Endothelial cell of umbilical vein (primary cell): ENCODE measurements at regions not wholly inside any gene's neighbourhood (a gene's known extent, or its start where the extent isn't known, plus 50 kb on each side); places are given as distances from the start of the nearest gene placed in this dataset.

Experiments
- BruUV-seq: library from RNA; stranded (reverse); fragments of 400-500 nt; replicated peaks from 2 replicates; lab custom pipeline; 2021; lab: Mats Ljungman, UMichigan
- CTCF ChIA-PET: fragments of 300-600, 350-600 bp; sonication (Branson Sonifier 250); formaldehyde crosslinking; loops from one replicate; lab custom pipeline; 2021; ENCODE audit warnings: antibody characterized with exemption, inconsistent platforms; lab: Charles Lee
- POLR2A ChIA-PET: fragments of 300-600, 350-600 bp; sonication (Branson Sonifier 250); formaldehyde crosslinking; loops from one replicate; lab custom pipeline; 2021; ENCODE audit warnings: antibody characterized with exemption, inconsistent platforms; lab: Charles Lee
- DNase-seq: peaks from one replicate; pipeline ENCODE4 v3.0.0-alpha.2; 2011; ENCODE audit warnings: low read depth, low spot score
- FAIRE-seq: peaks from 2 replicates; lab custom pipeline; 2011; peaks lifted over from hg19 to GRCh38; lab: Jason Lieb, UNC
- H2AFZ ChIP-seq: 2 replicates; pipeline ENCODE4 v1.6.0; 2012; ENCODE audit warnings: low read depth, low read length, control low read depth, inconsistent platforms
- H3K27ac ChIP-seq: 2 replicates; pipeline ENCODE4 v1.5.1; 2011; ENCODE audit warnings: low read depth, mild to moderate bottlenecking, control low read depth, low read length, moderate library complexity; ENCODE audit not compliant: insufficient read depth
- H3K27me3 ChIP-seq, 2 experiments: 2 replicates each; pipeline versions ENCODE4 v1.6.0 to v1.6.1; 2011; ENCODE audit warnings: low read length in 2 of 2, mixed read lengths in 1 of 2; ENCODE audit not compliant: control insufficient read depth in 2 of 2, insufficient read depth in 2 of 2
- H3K36me3 ChIP-seq, 2 experiments: 2 replicates in 1 of 2; 3 replicates in 1 of 2; pipeline ENCODE4 v1.5.1; 2011; ENCODE audit warnings: low read length in 2 of 2, mild to moderate bottlenecking in 1 of 2, moderate library complexity in 1 of 2; ENCODE audit not compliant: control insufficient read depth in 2 of 2, insufficient read depth in 2 of 2; ENCODE audit errors: extremely low read depth in 1 of 2
- H3K4me1 ChIP-seq: 3 replicates; pipeline ENCODE4 v1.5.1; 2011; ENCODE audit warnings: mild to moderate bottlenecking, low read length; ENCODE audit not compliant: control insufficient read depth, insufficient read depth; ENCODE audit errors: extremely low read depth
- H3K4me2 ChIP-seq: 2 replicates; pipeline ENCODE4 v1.6.1; 2011; ENCODE audit warnings: low read length, control low read depth, mixed read lengths; ENCODE audit not compliant: insufficient read depth
- H3K4me3 ChIP-seq, 3 experiments: fragments of 200-600 bp in 1 of 3; sonication (generic), shearing (Covaris generic) in 1 of 3; replicated peaks in 1 of 3; 2 replicates each; pipeline ENCODE4 v1.5.1; 2011 to 2016; ENCODE audit warnings: control low read depth in 3 of 3, low read length in 3 of 3, mild to moderate bottlenecking in 2 of 3, inconsistent platforms in 1 of 3, low read depth in 1 of 3, moderate library complexity in 1 of 3; ENCODE audit not compliant: insufficient read depth in 1 of 3
- H3K79me2 ChIP-seq: 2 replicates; pipeline ENCODE4 v1.6.0; 2012; ENCODE audit warnings: low read length, inconsistent platforms; ENCODE audit not compliant: control insufficient read depth, insufficient read depth
- H3K9ac ChIP-seq: replicated peaks from 2 replicates; pipeline ENCODE3; 2011; ENCODE audit warnings: low read length, control low read depth; ENCODE audit not compliant: insufficient read depth; ENCODE audit errors: extremely low read depth
- H3K9me1 ChIP-seq: replicated peaks from 3 replicates; pipeline ENCODE4 v1.6.0; 2011; ENCODE audit warnings: mild to moderate bottlenecking, low read length; ENCODE audit not compliant: control insufficient read depth, insufficient read depth; ENCODE audit errors: extremely low read depth
- H3K9me3 ChIP-seq: replicated peaks from 2 replicates; pipeline ENCODE4 v1.5.1; 2012; ENCODE audit warnings: low read length, inconsistent platforms; ENCODE audit not compliant: control insufficient read depth, insufficient read depth
- H4K20me1 ChIP-seq: replicated peaks from 2 replicates; pipeline ENCODE3; 2011; ENCODE audit warnings: mild to moderate bottlenecking, low read length; ENCODE audit not compliant: control insufficient read depth, insufficient read depth; ENCODE audit errors: extremely low read depth
- EZH2 ChIP-seq: IDR thresholded peaks from 2 replicates; pipeline ENCODE4 v1.6.1; 2012; ENCODE audit warnings: borderline replicate concordance, low read depth, mild to moderate bottlenecking, moderate library complexity, low read length, inconsistent platforms; ENCODE audit not compliant: severe bottlenecking
- FOS ChIP-seq: IDR thresholded peaks from 2 replicates; pipeline ENCODE4 v1.6.1; 2011; ENCODE audit warnings: mild to moderate bottlenecking, low read length, moderate library complexity, borderline replicate concordance; ENCODE audit not compliant: insufficient read depth
- GATA2 ChIP-seq: IDR thresholded peaks from 2 replicates; pipeline ENCODE4 v1.7.0; 2011; ENCODE audit warnings: low read depth, mild to moderate bottlenecking, moderate library complexity, mixed read lengths, low read length; ENCODE audit not compliant: insufficient read length, insufficient read depth
- JUN ChIP-seq: IDR thresholded peaks from 2 replicates; pipeline ENCODE4 v1.6.1; 2011; ENCODE audit warnings: borderline replicate concordance, low read depth; ENCODE audit not compliant: insufficient read length, insufficient read depth
- MYC ChIP-seq: IDR thresholded peaks from one replicate; pipeline ENCODE4 v1.6.1; 2011; ENCODE audit warnings: mild to moderate bottlenecking, low read depth, low read length
- POLR2A ChIP-seq: IDR thresholded peaks from 2 replicates; pipeline ENCODE4 v1.6.1; 2012; ENCODE audit warnings: low read depth, mild to moderate bottlenecking, control low read depth, low read length
- POLR2AphosphoS5 ChIP-seq: IDR thresholded peaks from 2 replicates; pipeline ENCODE4 v1.6.1; 2012; ENCODE audit warnings: low read depth, mild to moderate bottlenecking, control low read depth, low read length, moderate library complexity; ENCODE audit not compliant: insufficient read depth
- dilution Hi-C: fragments of 300-500 bp; cut with MboI; formaldehyde crosslinking; loops from one replicate; pipeline ENCODE4 v1.15.0; 2019; ENCODE audit warnings: low sequenced_read_pairs; ENCODE audit not compliant: extremely low pct_ligation_motif_present
- intact Hi-C: fragments of 100-400 bp; cut with micrococcal nuclease; formaldehyde crosslinking; loops from one replicate; pipeline ENCODE4 v1.10.0; 2022
- TF ChIP-seq, protein P1 (sequence below): IDR thresholded peaks from 2 replicates; pipeline ENCODE4 v1.6.1; 2011; ENCODE audit not compliant: insufficient read depth, insufficient read length
- TF ChIP-seq, protein P2 (sequence below), 2 donors: IDR thresholded peaks; 1 replicate in 1 of 2; 2 replicates in 1 of 2; pipeline ENCODE4 v1.5.1; 2011; ENCODE audit warnings: low read length in 2 of 2, mild to moderate bottlenecking in 2 of 2, moderate library complexity in 2 of 2, control low read depth in 1 of 2, inconsistent platforms in 1 of 2, low read depth in 1 of 2; ENCODE audit not compliant: insufficient read depth in 1 of 2; ENCODE audit errors: extremely low read depth in 1 of 2

DNA sequence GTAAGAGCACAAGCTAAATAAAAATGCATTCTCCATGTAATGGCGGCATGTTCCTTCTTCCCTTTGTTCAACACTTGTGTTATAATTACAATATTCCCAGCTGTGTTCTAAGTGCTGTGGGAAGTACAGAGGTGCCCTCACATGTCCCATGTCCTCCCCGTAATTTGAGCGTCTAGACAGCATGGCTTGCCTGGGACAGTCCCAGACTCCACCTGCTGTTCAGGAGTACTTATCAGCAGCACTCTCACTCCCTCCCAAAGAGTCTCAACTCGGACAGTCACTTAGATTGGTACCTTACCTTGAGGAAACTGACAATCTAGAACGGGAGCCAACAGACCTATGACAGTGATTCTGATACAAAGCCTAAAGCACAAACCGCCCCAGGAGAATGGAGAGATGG lies 370.5 kb downstream of the EIPR1 start:
- Histone ChIP-seq H3K9ac (no peak overlapping the region), H3K9me1 (no peaks in the 10 kb centered on the region), H3K4me1 (no peaks in the 10 kb centered on the region), H3K9me3 (no peaks in the 10 kb centered on the region), H3K36me3 (no peaks in the 10 kb centered on the region), H3K27ac (no peak overlapping the region), H3K4me2 (no peak overlapping the region), H3K4me3 (no peak overlapping the region), H4K20me1 (no peaks in the 10 kb centered on the region), H2AFZ (no peak overlapping the region), H3K79me2 (no peaks in the 10 kb centered on the region), H3K27me3 (no peaks in the 10 kb centered on the region)
- CTCF ChIA-PET = no interaction called here
- FAIRE-seq = no peak
- DNase-seq = no peak
- TF ChIP-seq JUN (no peak), POLR2A (no peak), FOS (no peak), GATA2 (no peak), EZH2 (no peak), POLR2AphosphoS5 (no peak), MYC (no peak)
- TF ChIP-seq, protein P1, sequence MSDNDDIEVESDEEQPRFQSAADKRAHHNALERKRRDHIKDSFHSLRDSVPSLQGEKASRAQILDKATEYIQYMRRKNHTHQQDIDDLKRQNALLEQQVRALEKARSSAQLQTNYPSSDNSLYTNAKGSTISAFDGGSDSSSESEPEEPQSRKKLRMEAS = no peak
- TF ChIP-seq, protein P2, sequence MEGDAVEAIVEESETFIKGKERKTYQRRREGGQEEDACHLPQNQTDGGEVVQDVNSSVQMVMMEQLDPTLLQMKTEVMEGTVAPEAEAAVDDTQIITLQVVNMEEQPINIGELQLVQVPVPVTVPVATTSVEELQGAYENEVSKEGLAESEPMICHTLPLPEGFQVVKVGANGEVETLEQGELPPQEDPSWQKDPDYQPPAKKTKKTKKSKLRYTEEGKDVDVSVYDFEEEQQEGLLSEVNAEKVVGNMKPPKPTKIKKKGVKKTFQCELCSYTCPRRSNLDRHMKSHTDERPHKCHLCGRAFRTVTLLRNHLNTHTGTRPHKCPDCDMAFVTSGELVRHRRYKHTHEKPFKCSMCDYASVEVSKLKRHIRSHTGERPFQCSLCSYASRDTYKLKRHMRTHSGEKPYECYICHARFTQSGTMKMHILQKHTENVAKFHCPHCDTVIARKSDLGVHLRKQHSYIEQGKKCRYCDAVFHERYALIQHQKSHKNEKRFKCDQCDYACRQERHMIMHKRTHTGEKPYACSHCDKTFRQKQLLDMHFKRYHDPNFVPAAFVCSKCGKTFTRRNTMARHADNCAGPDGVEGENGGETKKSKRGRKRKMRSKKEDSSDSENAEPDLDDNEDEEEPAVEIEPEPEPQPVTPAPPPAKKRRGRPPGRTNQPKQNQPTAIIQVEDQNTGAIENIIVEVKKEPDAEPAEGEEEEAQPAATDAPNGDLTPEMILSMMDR (IDR thresholded peaks at IDR 0.05; ENCODE audit: extremely low read depth in 1 of 2, insufficient read depth in 1 of 2, low read depth in 1 of 2, low read length in 2 of 2) = no peak
- intact Hi-C loops (no loop called here), dilution Hi-C loops (no loop called here)
- BruUV-seq = no TSS peak
- POLR2A ChIA-PET = no interaction called here
